ENCODE measurements at regions not wholly inside any gene's neighbourhood (a gene's known extent, or its start where the extent isn't known, plus 50 kb on each side); places are given as distances from the start of the nearest gene placed in this dataset.

- H3K4me2 ChIP-seq (ENCODE audit: extremely low read depth, insufficient read depth, low read length) = no peak overlapping the region
- no peak for DNase-seq (ENCODE audit: low read depth in 2 of 2)
- H3K9me3 ChIP-seq (ENCODE audit: control insufficient read depth, insufficient read depth, low read depth, low read length) = no peaks in the 10 kb centered on the region
- TF ChIP-seq, protein P1, sequence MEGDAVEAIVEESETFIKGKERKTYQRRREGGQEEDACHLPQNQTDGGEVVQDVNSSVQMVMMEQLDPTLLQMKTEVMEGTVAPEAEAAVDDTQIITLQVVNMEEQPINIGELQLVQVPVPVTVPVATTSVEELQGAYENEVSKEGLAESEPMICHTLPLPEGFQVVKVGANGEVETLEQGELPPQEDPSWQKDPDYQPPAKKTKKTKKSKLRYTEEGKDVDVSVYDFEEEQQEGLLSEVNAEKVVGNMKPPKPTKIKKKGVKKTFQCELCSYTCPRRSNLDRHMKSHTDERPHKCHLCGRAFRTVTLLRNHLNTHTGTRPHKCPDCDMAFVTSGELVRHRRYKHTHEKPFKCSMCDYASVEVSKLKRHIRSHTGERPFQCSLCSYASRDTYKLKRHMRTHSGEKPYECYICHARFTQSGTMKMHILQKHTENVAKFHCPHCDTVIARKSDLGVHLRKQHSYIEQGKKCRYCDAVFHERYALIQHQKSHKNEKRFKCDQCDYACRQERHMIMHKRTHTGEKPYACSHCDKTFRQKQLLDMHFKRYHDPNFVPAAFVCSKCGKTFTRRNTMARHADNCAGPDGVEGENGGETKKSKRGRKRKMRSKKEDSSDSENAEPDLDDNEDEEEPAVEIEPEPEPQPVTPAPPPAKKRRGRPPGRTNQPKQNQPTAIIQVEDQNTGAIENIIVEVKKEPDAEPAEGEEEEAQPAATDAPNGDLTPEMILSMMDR (conservative IDR thresholded peaks at IDR 0.05 in 1 of 2, IDR thresholded peaks at IDR 0.05 in 1 of 2; ENCODE audit: low read depth in 1 of 2, low read length in 2 of 2) = no peak
- no peak for TF ChIP-seq EZH2 (IDR thresholded peaks at IDR 0.05; ENCODE audit: low read length, missing control alignments)
- H3K36me3 ChIP-seq (ENCODE audit: control insufficient read depth, insufficient read depth, low read length) = no peaks in the 10 kb centered on the region
- no peaks in the 10 kb centered on the region for H3K27me3 ChIP-seq (ENCODE audit: control insufficient read depth, insufficient read depth, low read length)
- no peaks in the 10 kb centered on the region for H4K20me1 ChIP-seq (ENCODE audit: control insufficient read depth, extremely low read depth, insufficient read depth, low read length)
- H3K79me2 ChIP-seq (ENCODE audit: control insufficient read depth, insufficient read depth, low read length) = no peaks in the 10 kb centered on the region
- H3K4me3 ChIP-seq (replicated peaks in 1 of 4; ENCODE audit: control extremely low read depth in 1 of 4, insufficient read depth in 1 of 4, low read depth in 3 of 4, low read length in 4 of 4) = no peak overlapping the region
- H2AFZ ChIP-seq (ENCODE audit: low read length) = no peak overlapping the region
- H3K27ac ChIP-seq (ENCODE audit: insufficient read depth, low read length) = no peak overlapping the region
- no peaks in the 10 kb centered on the region for H3K4me1 ChIP-seq (ENCODE audit: control insufficient read depth, extremely low read depth, insufficient read depth, low read length)
- H3K9ac ChIP-seq (ENCODE audit: insufficient read depth, low read length) = no peak overlapping the region
Observed at GRCh38 chr9:3080951-3081350, 237.1 kb upstream of the PUM3 start.

DNA sequence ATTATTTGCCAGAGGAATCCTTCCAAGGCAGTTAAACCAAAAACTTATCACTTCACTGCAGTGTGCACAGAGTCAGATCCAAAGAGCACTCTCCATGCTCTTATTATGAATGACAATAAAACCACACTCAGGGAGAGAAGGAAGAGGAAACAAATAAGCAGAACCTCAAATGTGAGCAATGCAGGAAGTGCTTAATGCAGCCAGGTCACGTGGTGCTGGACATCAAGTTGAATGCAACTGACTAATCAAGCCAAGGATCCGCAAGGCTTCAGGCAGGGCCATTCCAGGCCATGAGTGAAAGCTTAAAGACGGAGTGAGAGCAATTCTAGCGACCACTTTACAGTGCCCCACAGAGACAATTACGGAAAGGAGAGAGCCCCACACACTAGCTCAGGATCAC lies 230.4 kb upstream of the PUM3 start:
- Histone ChIP-seq H3K9ac (ENCODE audit: insufficient read depth, low read length) (no peak overlapping the region), H3K36me3 (ENCODE audit: control insufficient read depth, insufficient read depth, low read length) (no peaks in the 10 kb centered on the region), H3K27ac (ENCODE audit: insufficient read depth, low read length) (no peak overlapping the region)

DNA sequence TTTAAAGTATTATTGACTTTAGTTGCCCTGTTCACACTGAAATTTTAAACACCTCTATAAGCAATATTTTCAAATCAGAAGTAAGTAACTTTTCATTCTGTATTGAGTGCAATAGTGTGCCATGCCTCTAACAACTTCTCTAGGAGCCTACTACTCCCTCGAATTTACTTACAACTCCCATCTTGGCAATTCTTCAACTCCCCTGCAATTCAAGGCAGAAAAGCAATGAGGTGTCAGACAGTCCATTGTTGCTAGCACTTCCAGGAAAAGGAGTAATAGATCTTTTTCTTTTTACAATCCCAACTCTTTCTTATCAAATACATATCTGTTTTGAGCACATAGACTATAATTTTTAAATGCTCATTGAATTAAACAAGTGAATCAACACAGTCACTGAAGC lies 222.7 kb upstream of the PUM3 start:
- Histone ChIP-seq H3K4me2 (ENCODE audit: extremely low read depth, insufficient read depth, low read length) (no peak overlapping the region), H3K4me1 (ENCODE audit: control insufficient read depth, extremely low read depth, insufficient read depth, low read length) (no peaks in the 10 kb centered on the region), H3K79me2 (ENCODE audit: control insufficient read depth, insufficient read depth, low read length) (no peaks in the 10 kb centered on the region), H4K20me1 (ENCODE audit: control insufficient read depth, extremely low read depth, insufficient read depth, low read length) (no peaks in the 10 kb centered on the region), H3K4me3 (replicated peaks in 1 of 4; ENCODE audit: control extremely low read depth in 1 of 4, insufficient read depth in 1 of 4, low read depth in 3 of 4, low read length in 4 of 4) (no peak overlapping the region), H3K27ac (ENCODE audit: insufficient read depth, low read length) (no peak overlapping the region), H2AFZ (ENCODE audit: low read length) (no peak overlapping the region), H3K36me3 (ENCODE audit: control insufficient read depth, insufficient read depth, low read length) (no peaks in the 10 kb centered on the region), H3K9me3 (ENCODE audit: control insufficient read depth, insufficient read depth, low read depth, low read length) (no peaks in the 10 kb centered on the region), H3K27me3 (ENCODE audit: control insufficient read depth, insufficient read depth, low read length) (no peaks in the 10 kb centered on the region), H3K9ac (ENCODE audit: insufficient read depth, low read length) (no peak overlapping the region)
- TF ChIP-seq EZH2 (IDR thresholded peaks at IDR 0.05; ENCODE audit: low read length, missing control alignments) = no peak
- TF ChIP-seq, protein P1 (conservative IDR thresholded peaks at IDR 0.05 in 1 of 2, IDR thresholded peaks at IDR 0.05 in 1 of 2; ENCODE audit: low read depth in 1 of 2, low read length in 2 of 2) = no peak
- no peak for DNase-seq (ENCODE audit: low read depth in 2 of 2)

More for the DNA sequence above, 230.4 kb upstream of the PUM3 start:
- Histone ChIP-seq H3K79me2 (ENCODE audit: control insufficient read depth, insufficient read depth, low read length) (no peaks in the 10 kb centered on the region), H3K4me2 (ENCODE audit: extremely low read depth, insufficient read depth, low read length) (no peak overlapping the region), H3K9me3 (ENCODE audit: control insufficient read depth, insufficient read depth, low read depth, low read length) (no peaks in the 10 kb centered on the region), H3K4me1 (ENCODE audit: control insufficient read depth, extremely low read depth, insufficient read depth, low read length) (no peaks in the 10 kb centered on the region), H2AFZ (ENCODE audit: low read length) (no peak overlapping the region), H3K4me3 (replicated peaks in 1 of 4; ENCODE audit: control extremely low read depth in 1 of 4, insufficient read depth in 1 of 4, low read depth in 3 of 4, low read length in 4 of 4) (no peak overlapping the region), H3K27me3 (ENCODE audit: control insufficient read depth, insufficient read depth, low read length) (no peaks in the 10 kb centered on the region), H4K20me1 (ENCODE audit: control insufficient read depth, extremely low read depth, insufficient read depth, low read length) (no peaks in the 10 kb centered on the region)
- DNase-seq (ENCODE audit: low read depth in 2 of 2) = no peak
- no peak for TF ChIP-seq EZH2 (IDR thresholded peaks at IDR 0.05; ENCODE audit: low read length, missing control alignments)
- TF ChIP-seq, protein P1 (conservative IDR thresholded peaks at IDR 0.05 in 1 of 2, IDR thresholded peaks at IDR 0.05 in 1 of 2; ENCODE audit: low read depth in 1 of 2, low read length in 2 of 2) = no peak
